ENCODE measurements at regions not wholly inside any gene's neighbourhood (a gene's known extent, or its start where the extent isn't known, plus 50 kb on each side); places are given as distances from the start of the nearest gene placed in this dataset.

- Histone ChIP-seq H3K4me2 (ENCODE audit: low read length) (no peak overlapping the region), H4K20me1 (ENCODE audit: low read length) (no peaks in the 10 kb centered on the region), H2AFZ (ENCODE audit: low read length) (no peak overlapping the region), H3K4me1 (ENCODE audit: insufficient read depth, low read length) (no peaks in the 10 kb centered on the region), H3K36me3 (ENCODE audit: low read depth, low read length) (no peaks in the 10 kb centered on the region), H3K27ac (ENCODE audit: low read length) (no peak overlapping the region), H3K27me3 (ENCODE audit: low read length) (no peaks in the 10 kb centered on the region), H3K4me3 (ENCODE audit: low read length) (no peak overlapping the region), H3K9ac (ENCODE audit: low read length) (no peak overlapping the region), H3F3A (ENCODE audit: low read length, unreplicated experiment) (no peaks in the 10 kb centered on the region), H3K9me2 (replicated peaks; ENCODE audit: low read length) (no peaks in the 10 kb centered on the region), H3K9me3 (ENCODE audit: low read length) (no peaks in the 10 kb centered on the region), H3K79me2 (ENCODE audit: low read length) (no peaks in the 10 kb centered on the region)
- TF ChIP-seq CTCF (conservative IDR thresholded peaks at IDR 0.05; ENCODE audit: low read depth, low read length) (no peak), EZH2phosphoT487 (IDR thresholded peaks at IDR 0.05; ENCODE audit: borderline replicate concordance, low read length) (no peak), EZH2 (IDR thresholded peaks at IDR 0.05; ENCODE audit: low read length, unreplicated experiment) (no peak)
- POLR2A ChIA-PET (ENCODE audit: unreplicated experiment) = no interaction called here
- DNase-seq (no peak), ATAC-seq (no peak)
- CTCF ChIA-PET = no interaction called here
- BruUV-seq (replicated peaks) = no TSS peak
- intact Hi-C loops (cut with micrococcal nuclease) = no loop called here
Observed at GRCh38 chrX:14380044-14380443, 149.3 kb upstream of the GLRA2 start.

DNA sequence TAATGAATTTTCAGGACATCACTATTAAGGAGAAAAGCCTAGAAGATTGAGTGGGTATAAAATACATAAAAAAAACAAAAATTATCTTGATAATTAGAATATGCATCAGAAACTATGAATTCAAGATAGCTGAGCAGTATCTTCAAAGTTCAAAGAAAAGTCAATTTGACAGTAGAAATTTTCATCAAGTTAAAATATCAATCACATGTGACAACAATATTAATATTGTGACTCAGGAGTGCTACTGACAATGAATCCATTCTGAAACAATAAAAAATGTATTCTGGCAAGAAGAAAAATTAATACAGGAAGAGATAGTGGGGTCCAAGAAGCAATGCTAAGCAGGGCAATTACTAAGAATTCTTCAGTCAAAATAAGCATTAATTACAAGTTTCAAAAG lies 151.9 kb upstream of the GLRA2 start:
- H3K27ac ChIP-seq (ENCODE audit: low read length) = no peak overlapping the region
- intact Hi-C loops (cut with micrococcal nuclease) = no loop called here
- ChIA-PET POLR2A (ENCODE audit: unreplicated experiment) (no interaction called here), CTCF (no interaction called here)
- no peak overlapping the region for H3K9ac ChIP-seq (ENCODE audit: low read length)
- no peaks in the 10 kb centered on the region for H3K27me3 ChIP-seq (ENCODE audit: low read length)
- no peak overlapping the region for H3K4me2 ChIP-seq (ENCODE audit: low read length)
- H3F3A ChIP-seq (ENCODE audit: low read length, unreplicated experiment) = no peaks in the 10 kb centered on the region
- no peak for ATAC-seq
- H2AFZ ChIP-seq (ENCODE audit: low read length) = no peak overlapping the region
- H3K4me1 ChIP-seq (ENCODE audit: insufficient read depth, low read length) = no peaks in the 10 kb centered on the region
- H3K36me3 ChIP-seq (ENCODE audit: low read depth, low read length) = no peaks in the 10 kb centered on the region
- H3K4me3 ChIP-seq (ENCODE audit: low read length) = no peak overlapping the region
- no peaks in the 10 kb centered on the region for H4K20me1 ChIP-seq (ENCODE audit: low read length)
- BruUV-seq (replicated peaks) = no TSS peak
- DNase-seq = no peak
- H3K9me2 ChIP-seq (replicated peaks; ENCODE audit: low read length) = no peaks in the 10 kb centered on the region
- TF ChIP-seq EZH2phosphoT487 (IDR thresholded peaks at IDR 0.05; ENCODE audit: borderline replicate concordance, low read length) (no peak), EZH2 (IDR thresholded peaks at IDR 0.05; ENCODE audit: low read length, unreplicated experiment) (no peak)
- no peaks in the 10 kb centered on the region for H3K9me3 ChIP-seq (ENCODE audit: low read length)
- no peaks in the 10 kb centered on the region for H3K79me2 ChIP-seq (ENCODE audit: low read length)

- peak; percentile 8 for DNase-seq
- Histone ChIP-seq H3K27me3 (ENCODE audit: low read length) (no peaks in the 10 kb centered on the region), H3K4me3 (ENCODE audit: low read length) (no peak overlapping the region), H3K9me2 (replicated peaks; ENCODE audit: low read length) (no peaks in the 10 kb centered on the region), H3K9ac (ENCODE audit: low read length) (no peak overlapping the region), H3K36me3 (ENCODE audit: low read depth, low read length) (no peaks in the 10 kb centered on the region), H3K27ac (ENCODE audit: low read length) (no peak overlapping the region), H3K4me1 (ENCODE audit: insufficient read depth, low read length) (no peaks in the 10 kb centered on the region), H3F3A (ENCODE audit: low read length, unreplicated experiment) (no peaks in the 10 kb centered on the region), H3K9me3 (ENCODE audit: low read length) (no peaks in the 10 kb centered on the region), H2AFZ (ENCODE audit: low read length) (no peak overlapping the region), H3K79me2 (ENCODE audit: low read length) (no peaks in the 10 kb centered on the region), H3K4me2 (ENCODE audit: low read length) (no peak overlapping the region), H4K20me1 (ENCODE audit: low read length) (no peaks in the 10 kb centered on the region)
- no TSS peak for BruUV-seq (replicated peaks)
- ATAC-seq = no peak
- intact Hi-C loops (cut with micrococcal nuclease) = no loop called here
- no peak for TF ChIP-seq EZH2phosphoT487 (IDR thresholded peaks at IDR 0.05; ENCODE audit: borderline replicate concordance, low read length)
- no peak for TF ChIP-seq CTCF (conservative IDR thresholded peaks at IDR 0.05; ENCODE audit: low read depth, low read length)
- TF ChIP-seq EZH2 (IDR thresholded peaks at IDR 0.05; ENCODE audit: low read length, unreplicated experiment) = no peak
- CTCF ChIA-PET = no interaction called here
- POLR2A ChIA-PET (ENCODE audit: unreplicated experiment) = no interaction called here
Observed at GRCh38 chrX:14363728-14364127, 165.6 kb upstream of the GLRA2 start.
